ENCODE measurements at regions not wholly inside any gene's neighbourhood (a gene's known extent, or its start where the extent isn't known, plus 50 kb on each side); places are given as distances from the start of the nearest gene placed in this dataset.

GRCh38 chr4:104795264-104795939 lies 300.7 kb upstream of the CXXC4 start:
- Histone ChIP-seq H3K36me3 (no peaks in the 10 kb centered on the region), H3K27me3 (replicated peaks in 1 of 7) (peaks cover 0 to 3% (median 0%) of the 10 kb centered on the region in 7 donors), H3K4me3 (no peak overlapping the region), H3K4me1 (no peaks in the 10 kb centered on the region), H3K27ac (no peak overlapping the region), H3K9me3 (peaks cover 0 to 9% (median 0%) of the 10 kb centered on the region in 8 donors)
- TF ChIP-seq CTCF (IDR thresholded peaks at IDR 0.05 in 8 of 11, conservative IDR thresholded peaks at IDR 0.05 in 3 of 11) (no peak), POLR2AphosphoS5 (IDR thresholded peaks at IDR 0.05) (no peak), POLR2A (IDR thresholded peaks at IDR 0.05) (no peak)
- intact Hi-C loops (cut with DNase I; ENCODE audit: low total_unique reads): no loop called here
- no peak for DNase-seq
- 40 to 58% (median 44%) methylated on average over 2 of the region's 2 CpGs for WGBS, 5 donors

- H3K4me3 ChIP-seq: no peak overlapping the region
- H3K9me3 ChIP-seq: no peaks in the 10 kb centered on the region
- no peaks in the 10 kb centered on the region for H3K4me1 ChIP-seq
- H3K27ac ChIP-seq: no peak overlapping the region
- no peak for TF ChIP-seq POLR2A (IDR thresholded peaks at IDR 0.05)
- TF ChIP-seq POLR2AphosphoS5 (IDR thresholded peaks at IDR 0.05): no peak
- TF ChIP-seq CTCF (IDR thresholded peaks at IDR 0.05 in 8 of 11, conservative IDR thresholded peaks at IDR 0.05 in 3 of 11): no peak
- intact Hi-C loops (cut with DNase I; ENCODE audit: low total_unique reads): no loop called here
- no peaks in the 10 kb centered on the region for H3K27me3 ChIP-seq (replicated peaks in 1 of 7)
- WGBS, 5 donors: 84 to 92% (median 87%) methylated on average over 3 of the region's 3 CpGs
- no peak for DNase-seq
- H3K36me3 ChIP-seq: no peaks in the 10 kb centered on the region
These were observed 317.0 kb upstream of the CXXC4 start for GRCh38 chr4:104811727-104812126.

GRCh38 chr4:104815665-104816064 lies 321.0 kb upstream of the CXXC4 start:
- H3K27ac ChIP-seq: no peak overlapping the region
- H3K36me3 ChIP-seq: no peaks in the 10 kb centered on the region
- DNase-seq: no peak
- no peaks in the 10 kb centered on the region for H3K27me3 ChIP-seq (replicated peaks in 1 of 7)
- WGBS, 5 donors: 69 to 98% (median 84%) methylated on average over 1 of the region's 1 CpG
- TF ChIP-seq POLR2AphosphoS5 (IDR thresholded peaks at IDR 0.05): no peak
- TF ChIP-seq CTCF (IDR thresholded peaks at IDR 0.05 in 8 of 11, conservative IDR thresholded peaks at IDR 0.05 in 3 of 11): no peak
- no peak for TF ChIP-seq POLR2A (IDR thresholded peaks at IDR 0.05)
- H3K4me3 ChIP-seq: no peak overlapping the region
- H3K4me1 ChIP-seq: no peaks in the 10 kb centered on the region
- no peaks in the 10 kb centered on the region for H3K9me3 ChIP-seq
- intact Hi-C loops (cut with DNase I; ENCODE audit: low total_unique reads): no loop called here

- Histone ChIP-seq H3K4me3 (no peak overlapping the region), H3K4me1 (no peaks in the 10 kb centered on the region), H3K27ac (no peak overlapping the region), H3K36me3 (no peaks in the 10 kb centered on the region), H3K27me3 (replicated peaks in 1 of 7) (no peaks in the 10 kb centered on the region), H3K9me3 (no peaks in the 10 kb centered on the region)
- no peak for DNase-seq
- intact Hi-C loops (cut with DNase I; ENCODE audit: low total_unique reads): no loop called here
- TF ChIP-seq POLR2AphosphoS5 (IDR thresholded peaks at IDR 0.05): no peak
- no peak for TF ChIP-seq CTCF (IDR thresholded peaks at IDR 0.05 in 8 of 11, conservative IDR thresholded peaks at IDR 0.05 in 3 of 11)
- no peak for TF ChIP-seq POLR2A (IDR thresholded peaks at IDR 0.05)
- 65 to 79% (median 74%) methylated on average over 4 of the region's 4 CpGs for WGBS, 5 donors
These were observed 323.9 kb upstream of the CXXC4 start for GRCh38 chr4:104818579-104818978.
